HepG2 (cell line): ENCODE measurements at regions not wholly inside any gene's neighbourhood (a gene's known extent, or its start where the extent isn't known, plus 50 kb on each side); places are given as distances from the start of the nearest gene placed in this dataset.

Experiments
- ATAC-seq: fragments of 200-7000 bp; cut with Tn5 transposase; 3 replicates; pipeline ENCODE4 v1.9.1; 2020; ENCODE audit warnings: mild to moderate bottlenecking, moderate library complexity
- BruUV-seq: library from RNA; stranded (reverse); fragments of 400-500 nt; replicated peaks from 2 replicates; lab custom pipeline; 2021; lab: Mats Ljungman, UMichigan
- CTCF ChIA-PET: fragments of 300-600 bp; formaldehyde crosslinking; extraction: SDS; loops from one replicate; lab custom pipeline; 2021; ENCODE audit warnings: low total read pairs, inconsistent platforms, low intra/inter-chr PET ratio; lab: Yijun Ruan, JAX
- POLR2A ChIA-PET: fragments of 350-600 bp; sonication (Branson Sonifier 250); formaldehyde crosslinking; loops from one replicate; lab custom pipeline; 2020; ENCODE audit warnings: antibody characterized with exemption, inconsistent platforms; lab: Yijun Ruan, JAX
- DNase-seq: peaks from one replicate; pipeline ENCODE4 v3.0.0-alpha.2; 2015; ENCODE audit warnings: low spot score
- FAIRE-seq: peaks from 3 replicates; lab custom pipeline; 2011; peaks lifted over from hg19 to GRCh38; lab: Jason Lieb, UNC
- H2AFZ ChIP-seq: one replicate; pipeline ENCODE4 v1.6.1; 2011; ENCODE audit warnings: low read length, inconsistent platforms
- H3K27ac ChIP-seq: fragments of 300-600 bp; 3 replicates; pipeline ENCODE4 v1.8.0; 2011; ENCODE audit warnings: mixed run types, mild to moderate bottlenecking, mixed read lengths, low read length, inconsistent platforms; ENCODE audit not compliant: insufficient read depth; ENCODE audit errors: extremely low read length
- H3K27me3 ChIP-seq, 2 experiments: fragments of 200-600 bp in 1 of 2; 2 replicates in 1 of 2; 3 replicates in 1 of 2; pipeline versions ENCODE4 v1.6.0 to v1.8.0; 2011; ENCODE audit warnings: low read length in 2 of 2, mild to moderate bottlenecking in 2 of 2, moderate library complexity in 2 of 2, inconsistent platforms in 1 of 2; ENCODE audit not compliant: insufficient read depth in 2 of 2, control insufficient read depth in 1 of 2
- H3K36me3 ChIP-seq, 2 experiments: fragments of 200-600 bp in 1 of 2; replicated peaks in 1 of 2; 2 replicates in 1 of 2; 3 replicates in 1 of 2; pipeline versions ENCODE4 v1.5.1 to v1.8.0; 2011; ENCODE audit warnings: low read length in 2 of 2, inconsistent platforms in 1 of 2; ENCODE audit not compliant: insufficient read depth in 2 of 2, control insufficient read depth in 1 of 2
- H3K4me1 ChIP-seq: 2 replicates; pipeline ENCODE4 v1.5.1; 2012; ENCODE audit warnings: low read length, inconsistent platforms; ENCODE audit not compliant: insufficient read depth
- H3K4me2 ChIP-seq: 2 replicates; pipeline ENCODE4 v1.6.0; 2011; ENCODE audit warnings: low read depth, low read length, inconsistent platforms
- H3K4me3 ChIP-seq, 3 experiments: fragments of 200-600 bp in 1 of 3; sonication (generic), shearing (Covaris generic) in 1 of 3; replicated peaks in 1 of 3; 2 replicates each; pipeline ENCODE4 v1.5.1; 2011 to 2016; ENCODE audit warnings: low read length in 3 of 3, inconsistent platforms in 2 of 3, low read depth in 2 of 3, mild to moderate bottlenecking in 2 of 3, control low read depth in 1 of 3, mixed read lengths in 1 of 3; ENCODE audit not compliant: insufficient read depth in 1 of 3
- H3K79me2 ChIP-seq: one replicate; pipeline ENCODE4 v1.6.1; 2011; ENCODE audit warnings: low read length, inconsistent platforms; ENCODE audit not compliant: insufficient read depth
- H3K9ac ChIP-seq: 2 replicates; pipeline ENCODE4 v1.6.0; 2011; ENCODE audit warnings: mild to moderate bottlenecking, low read depth, low read length, inconsistent platforms; ENCODE audit not compliant: insufficient read depth
- H3K9me3 ChIP-seq: 2 replicates; pipeline ENCODE4 v1.5.1; 2012; ENCODE audit warnings: mild to moderate bottlenecking, low read length
- H4K20me1 ChIP-seq: 2 replicates; pipeline ENCODE4 v1.6.0; 2011; ENCODE audit warnings: inconsistent platforms, mild to moderate bottlenecking, low read length, moderate library complexity; ENCODE audit not compliant: insufficient read depth
- HMG20B ChIP-seq: conservative IDR thresholded peaks from 2 replicates; pipeline ENCODE4 v1.6.1; 2016; ENCODE audit warnings: missing genetic modification reagents, missing compliant biosample characterization
- NR0B2 ChIP-seq: sonication (generic); formaldehyde crosslinking; IDR thresholded peaks from 2 replicates; pipeline ENCODE4 v1.4.0; 2020; ENCODE audit warnings: mild to moderate bottlenecking, missing genetic modification reagents
- NR2C2 ChIP-seq: sonication (generic); formaldehyde crosslinking; IDR thresholded peaks from 2 replicates; pipeline ENCODE4 v1.4.0; 2020; ENCODE audit warnings: missing genetic modification reagents, mild to moderate bottlenecking, moderate library complexity, borderline replicate concordance
- PAXIP1 ChIP-seq: sonication (generic); formaldehyde crosslinking; conservative IDR thresholded peaks from 2 replicates; pipeline ENCODE4 v1.4.0; 2020; ENCODE audit warnings: mild to moderate bottlenecking, missing genetic modification reagents, moderate library complexity
- PRDM10 ChIP-seq: sonication (generic); formaldehyde crosslinking; IDR thresholded peaks from 2 replicates; pipeline ENCODE4 v1.4.0; 2020; ENCODE audit warnings: low read depth, missing genetic modification reagents
- REST ChIP-seq, 2 experiments: IDR thresholded peaks; 2 replicates each; pipeline ENCODE4 v1.6.1; 2011 to 2012; ENCODE audit warnings: low read length in 2 of 2, borderline replicate concordance in 1 of 2, low read depth in 1 of 2, mild to moderate bottlenecking in 1 of 2, moderate library complexity in 1 of 2
- SIX1 ChIP-seq: sonication (generic); formaldehyde crosslinking; IDR thresholded peaks from 2 replicates; pipeline ENCODE4 v1.4.0; 2020; ENCODE audit warnings: missing genetic modification reagents, borderline replicate concordance
- SNRNP70 ChIP-seq: fragments of 200-400 bp; formaldehyde crosslinking; IDR thresholded peaks from 2 replicates; pipeline ENCODE4 v1.6.1; 2017; ENCODE audit warnings: mild to moderate bottlenecking, low read depth, low read length, moderate library complexity
- SSRP1 ChIP-seq: IDR thresholded peaks from 2 replicates; pipeline ENCODE4 v1.6.1; 2016; ENCODE audit warnings: control low read depth
- ZEB1 ChIP-seq: IDR thresholded peaks from 2 replicates; pipeline ENCODE4 v1.6.1; 2012; ENCODE audit warnings: mild to moderate bottlenecking, low read depth, inconsistent platforms; ENCODE audit not compliant: insufficient replicate concordance
- ZNF124 ChIP-seq: sonication (generic); formaldehyde crosslinking; IDR thresholded peaks from 2 replicates; pipeline ENCODE4 v1.4.0; 2020; ENCODE audit warnings: missing genetic modification reagents
- ZNF75D ChIP-seq: sonication (generic); formaldehyde crosslinking; IDR thresholded peaks from 2 replicates; pipeline ENCODE4 v1.8.1; 2023; ENCODE audit warnings: missing genetic modification reagents, mild to moderate bottlenecking, borderline replicate concordance
- WGBS: methylation state at CpG from one replicate; pipeline ENCODE4 v1.1.6; 2017; ENCODE audit warnings: low lambda C conversion rate; 5-methylcytosine and 5-hydroxymethylcytosine counted together
- in situ Hi-C: cut with HindIII; loops from 2 replicates; pipeline ENCODE4 v1.10.0; 2017; ENCODE audit warnings: low pct_unique_long_range_greater_than_20kb; ENCODE audit not compliant: extremely low pct_ligation_motif_present
- intact Hi-C: fragments of 100-400 bp; cut with micrococcal nuclease; formaldehyde crosslinking; loops from one replicate; pipeline ENCODE4 v1.10.0; 2022; ENCODE audit not compliant: unreplicated experiment

GRCh38 chr14:54314365-54315104, 82.3 kb upstream of the CDKN3 start:
- Histone ChIP-seq H3K27ac (no peak overlapping the region), H3K9ac (no peak overlapping the region), H3K4me1 (peaks cover 18% of the 10 kb centered on the region), H2AFZ (no peak overlapping the region), H3K27me3 (peaks cover 0 to 2% of the 10 kb centered on the region in 2 experiments; a peak in 3 of 5 replicates), H3K4me3 (no peak overlapping the region), H3K79me2 (no peaks in the 10 kb centered on the region), H3K4me2 (no peak overlapping the region), H3K36me3 (no peaks in the 10 kb centered on the region), H4K20me1 (no peaks in the 10 kb centered on the region), H3K9me3 (no peaks in the 10 kb centered on the region)
- 60% methylated on average over 11 of the region's 11 CpGs for WGBS
- in situ Hi-C loops = no loop called here
- FAIRE-seq = no peak
- no peak for DNase-seq
- no TSS peak for BruUV-seq
- CTCF ChIA-PET = no interaction called here
- ATAC-seq = no peak
- POLR2A ChIA-PET = no interaction called here
- intact Hi-C loops = no loop called here
- TF ChIP-seq SIX1 (CRISPR knock-in tag) = no peak
- no peak for TF ChIP-seq PRDM10 (CRISPR knock-in tag)
- no peak for TF ChIP-seq REST (IDR thresholded peaks at IDR 0.05; ENCODE audit: borderline replicate concordance in 1 of 2, low read depth in 1 of 2, low read length in 2 of 2)
- TF ChIP-seq NR0B2 (CRISPR knock-in tag) = no peak
- TF ChIP-seq HMG20B = no peak
- TF ChIP-seq ZEB1 = no peak
- no peak for TF ChIP-seq PAXIP1 (CRISPR knock-in tag)
- TF ChIP-seq SSRP1 = no peak
- no peak for TF ChIP-seq ZNF124 (CRISPR knock-in tag)
- TF ChIP-seq NR2C2 (CRISPR knock-in tag) = no peak
- TF ChIP-seq SNRNP70 = no peak
- no peak for TF ChIP-seq ZNF75D (CRISPR knock-in tag)
